Activated naive CD8-positive, alpha-beta T cell treated with anti-CD3 and anti-CD28 coated beads, Interleukin-2, amount 10 ng/mL, durations not matched to agents 7 days and 5 days (primary cell): ENCODE measurements at regions not wholly inside any gene's neighbourhood (a gene's known extent, or its start where the extent isn't known, plus 50 kb on each side); places are given as distances from the start of the nearest gene placed in this dataset.

Experiments used
- ATAC-seq: fragments of 150-1000 bp; cut with Tn5 transposase; one replicate; pipeline ENCODE4 v1.10.0; 2021; ENCODE audit warnings: low read depth, moderate library complexity
- POLR2A ChIA-PET: fragments of 350-600 bp; sonication (Branson Sonifier 250); formaldehyde crosslinking; loops from one replicate; lab custom pipeline; 2021; ENCODE audit warnings: antibody characterized with exemption; lab: Charles Lee
- DNase-seq: peaks from one replicate; pipeline ENCODE4 v3.0.0; 2021
- H3K27ac Mint-ChIP-seq: one replicate; pipeline ENCODE4 v1.8.0; 2022; ENCODE audit warnings: mild to moderate bottlenecking, mixed read lengths
- H3K27me3 Mint-ChIP-seq: one replicate; pipeline ENCODE4 v1.8.0; 2022; ENCODE audit warnings: mild to moderate bottlenecking, moderate library complexity, mixed read lengths
- H3K36me3 Mint-ChIP-seq: one replicate; pipeline ENCODE4 v1.8.0; 2021; ENCODE audit warnings: mild to moderate bottlenecking, mixed read lengths
- H3K4me1 Mint-ChIP-seq: one replicate; pipeline ENCODE4 v1.8.0; 2021; ENCODE audit warnings: mixed read lengths
- H3K4me3 Mint-ChIP-seq: one replicate; pipeline ENCODE4 v1.8.0; 2022; ENCODE audit warnings: mild to moderate bottlenecking, moderate library complexity, mixed read lengths
- H3K9me3 Mint-ChIP-seq: one replicate; pipeline ENCODE4 v1.8.0; 2021; ENCODE audit warnings: mixed read lengths

DNA sequence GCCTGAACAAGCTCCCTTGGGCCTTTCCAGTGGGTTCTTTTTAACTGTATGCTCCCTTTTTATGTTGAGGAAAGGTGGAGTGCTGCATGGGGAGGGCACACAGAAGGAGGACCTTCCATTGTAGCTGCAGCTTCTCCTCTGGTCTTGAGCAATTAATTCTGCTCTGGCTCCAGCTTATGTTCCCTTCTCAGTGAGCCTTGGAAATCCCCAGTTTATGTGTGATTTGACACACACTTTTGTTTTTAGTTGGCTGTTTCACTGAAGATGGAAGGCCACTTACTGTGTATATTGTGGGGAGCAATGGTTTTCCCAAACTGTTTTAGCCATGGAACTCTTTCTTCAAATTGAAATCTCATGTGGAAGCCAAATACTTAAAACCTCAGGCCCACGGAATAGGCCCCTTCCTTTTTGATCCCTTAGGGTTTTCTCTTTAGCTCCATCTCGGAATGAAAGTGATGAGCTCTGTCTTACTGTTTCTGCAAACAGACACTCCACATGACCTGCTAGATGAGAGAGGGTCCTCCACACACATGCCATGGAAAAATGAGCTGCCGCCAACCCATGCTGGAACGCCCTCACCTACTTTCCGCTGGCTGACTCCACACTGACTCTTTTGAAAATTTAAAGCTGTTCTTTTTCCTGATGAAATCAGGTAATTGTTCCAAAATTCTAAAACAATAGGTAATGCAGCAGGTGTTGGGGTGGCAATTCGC lies 280.9 kb upstream of the SIX2 start:
- Mint-ChIP-seq H3K36me3 (no peaks in the 10 kb centered on the region), H3K4me3 (no peak overlapping the region), H3K27me3 (peaks cover 10% of the 10 kb centered on the region), H3K4me1 (no peaks in the 10 kb centered on the region), H3K9me3 (no peaks in the 10 kb centered on the region), H3K27ac (no peak overlapping the region)
- ATAC-seq (no peak), DNase-seq (no peak)
- POLR2A ChIA-PET = no interaction called here

DNA sequence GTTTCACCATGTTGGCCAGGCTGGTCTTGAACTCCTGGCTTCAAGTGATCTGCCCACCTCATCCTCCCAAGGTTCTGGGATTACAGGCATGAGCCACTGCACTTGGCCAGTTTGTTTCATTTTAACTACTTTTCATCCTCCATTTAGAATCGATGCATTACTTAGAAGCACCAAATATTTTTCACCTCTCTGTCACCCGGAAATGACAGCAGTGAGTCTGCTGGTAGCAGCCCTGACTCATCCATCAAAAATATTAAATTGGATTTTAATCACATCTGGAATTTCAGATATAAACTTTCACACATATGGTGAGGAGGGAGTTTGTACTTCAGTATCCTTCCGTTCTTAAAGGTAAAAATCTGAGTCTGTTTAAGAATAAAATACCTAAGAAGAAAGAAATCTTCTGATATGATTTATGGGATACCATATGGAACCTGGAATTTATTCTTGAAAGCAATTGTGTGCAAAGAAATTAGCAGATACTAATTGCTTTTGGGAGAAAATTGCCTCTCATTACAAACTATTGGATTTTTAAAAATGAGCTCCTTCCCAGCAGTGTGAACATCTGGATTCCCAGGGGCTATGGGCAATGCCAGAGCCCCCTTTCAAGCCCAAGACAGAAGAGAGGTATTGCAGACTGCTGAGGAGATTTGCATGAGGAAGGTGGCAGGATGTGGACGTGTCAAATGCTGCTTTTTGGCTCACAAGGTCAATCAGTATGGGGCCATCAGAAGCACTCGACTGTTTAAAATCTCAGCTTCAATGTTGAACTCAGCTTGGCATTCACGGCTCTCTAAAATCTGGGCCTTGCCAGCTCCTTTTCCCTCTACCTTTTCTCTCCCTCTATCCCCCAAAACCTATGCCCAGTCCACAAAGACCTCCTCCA lies 279.5 kb upstream of the SIX2 start:
- no peak for DNase-seq
- no peaks in the 10 kb centered on the region for H3K36me3 Mint-ChIP-seq
- ATAC-seq = no peak
- no peaks in the 10 kb centered on the region for H3K9me3 Mint-ChIP-seq
- peaks cover 11% of the 10 kb centered on the region for H3K27me3 Mint-ChIP-seq
- no peak overlapping the region for H3K4me3 Mint-ChIP-seq
- H3K27ac Mint-ChIP-seq = no peak overlapping the region
- POLR2A ChIA-PET = no interaction called here
- no peaks in the 10 kb centered on the region for H3K4me1 Mint-ChIP-seq

DNA sequence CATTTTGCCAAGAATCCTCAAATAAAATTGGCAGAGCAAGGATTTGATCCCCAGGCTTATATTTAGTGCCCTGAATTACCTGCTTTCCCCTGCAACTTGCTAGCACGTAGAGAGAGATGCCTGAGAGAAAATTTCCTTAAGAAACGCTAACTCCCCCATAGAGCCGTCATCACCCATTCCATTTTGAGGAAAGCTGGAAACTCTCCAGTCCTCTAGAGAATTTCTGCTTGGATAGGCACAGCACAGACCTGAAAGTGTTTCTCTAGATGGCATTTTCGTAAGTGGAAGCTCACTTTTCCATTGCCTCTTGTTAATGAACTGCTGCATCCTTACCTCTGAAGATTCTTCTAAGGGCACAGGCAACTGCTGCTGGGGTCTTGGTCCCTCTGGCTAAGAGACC lies 277.8 kb upstream of the SIX2 start:
- no peaks in the 10 kb centered on the region for H3K36me3 Mint-ChIP-seq
- H3K27me3 Mint-ChIP-seq = peaks cover 11% of the 10 kb centered on the region
- no peak overlapping the region for H3K27ac Mint-ChIP-seq
- ATAC-seq (no peak), DNase-seq (no peak)
- POLR2A ChIA-PET = no interaction called here
- H3K4me1 Mint-ChIP-seq = no peaks in the 10 kb centered on the region
- H3K4me3 Mint-ChIP-seq = no peak overlapping the region
- H3K9me3 Mint-ChIP-seq = no peaks in the 10 kb centered on the region

DNA sequence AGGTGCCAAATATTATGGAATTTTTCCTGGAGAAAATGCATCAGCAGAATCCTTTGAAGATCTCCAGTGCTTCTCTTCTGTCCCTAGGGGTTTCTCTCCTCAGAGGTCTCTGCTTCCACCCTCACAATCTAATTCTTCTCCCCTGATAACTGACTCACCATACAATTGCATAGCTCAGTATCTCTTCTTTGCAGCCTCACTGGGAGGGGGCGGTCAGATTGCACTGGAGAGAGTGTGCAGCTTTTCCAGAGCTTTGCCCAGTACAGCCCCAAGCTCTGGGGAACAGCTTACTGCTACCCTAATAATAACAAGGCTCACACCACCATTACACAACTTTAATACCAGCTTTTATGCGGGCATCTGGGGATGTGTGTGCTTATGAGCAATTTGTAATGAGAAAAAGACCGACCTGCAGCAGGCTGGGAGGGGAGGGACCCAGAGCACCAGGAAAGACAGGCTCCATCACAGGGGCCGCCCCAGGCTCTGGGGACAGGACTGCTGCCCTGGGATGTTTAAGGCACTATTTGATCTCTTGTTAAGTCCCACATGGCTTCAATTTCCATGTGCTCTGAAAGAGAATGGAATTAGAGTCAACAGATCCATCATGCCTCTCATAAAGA lies 276.6 kb upstream of the SIX2 start:
- POLR2A ChIA-PET = no interaction called here
- Mint-ChIP-seq H3K9me3 (no peaks in the 10 kb centered on the region), H3K27ac (no peak overlapping the region), H3K36me3 (no peaks in the 10 kb centered on the region), H3K4me3 (no peak overlapping the region), H3K4me1 (no peaks in the 10 kb centered on the region), H3K27me3 (peaks cover 13% of the 10 kb centered on the region)
- DNase-seq = no peak
- no peak for ATAC-seq

DNA sequence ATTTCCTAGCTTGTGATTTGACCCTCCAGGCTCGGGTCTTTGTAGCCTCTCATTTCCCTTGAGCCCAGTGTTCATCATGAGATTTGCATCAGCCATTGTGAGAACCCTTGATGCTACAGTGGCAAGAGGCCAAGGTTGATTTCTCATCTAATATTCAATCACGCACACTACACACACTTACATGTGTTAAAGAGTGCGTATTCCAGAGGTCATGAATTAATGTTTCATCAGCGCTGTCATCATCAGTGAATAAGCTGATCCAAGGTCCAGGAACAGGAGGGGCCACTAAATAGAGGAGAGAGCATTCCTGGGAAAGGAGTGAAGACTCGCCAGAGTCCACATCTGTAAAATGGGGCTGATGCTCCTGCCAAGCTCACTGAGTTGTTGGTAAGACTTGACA lies 276.1 kb upstream of the SIX2 start:
- DNase-seq = no peak
- H3K36me3 Mint-ChIP-seq = no peaks in the 10 kb centered on the region

DNA sequence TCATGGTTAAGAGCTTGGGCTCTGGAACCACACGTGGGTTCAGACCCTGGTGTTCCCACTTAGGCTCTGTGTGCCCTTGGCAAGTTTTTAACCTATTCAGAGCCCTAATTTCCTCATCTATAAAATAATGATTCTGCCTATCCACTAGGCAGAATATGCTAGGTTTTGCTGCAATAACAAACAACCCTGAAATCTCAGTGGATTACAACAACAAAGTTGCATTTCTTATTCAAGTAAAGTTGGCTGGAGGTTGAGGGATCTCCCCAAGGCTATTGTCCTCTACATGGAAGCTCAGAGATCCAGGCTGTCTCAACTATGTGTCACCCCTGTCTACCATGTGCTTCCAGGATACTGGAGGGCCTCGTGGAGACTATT lies 275.4 kb upstream of the SIX2 start:
- Mint-ChIP-seq H3K36me3 (no peaks in the 10 kb centered on the region), H3K9me3 (no peaks in the 10 kb centered on the region), H3K4me1 (no peaks in the 10 kb centered on the region), H3K27me3 (peaks cover 14% of the 10 kb centered on the region), H3K27ac (no peak overlapping the region), H3K4me3 (no peak overlapping the region)
- POLR2A ChIA-PET = no interaction called here
- DNase-seq (no peak), ATAC-seq (no peak)

More for the DNA sequence above, 276.1 kb upstream of the SIX2 start:
- Mint-ChIP-seq H3K4me1 (no peaks in the 10 kb centered on the region), H3K4me3 (no peak overlapping the region), H3K27me3 (peaks cover 14% of the 10 kb centered on the region), H3K9me3 (no peaks in the 10 kb centered on the region), H3K27ac (no peak overlapping the region)
- POLR2A ChIA-PET = no interaction called here
- ATAC-seq = no peak

DNA sequence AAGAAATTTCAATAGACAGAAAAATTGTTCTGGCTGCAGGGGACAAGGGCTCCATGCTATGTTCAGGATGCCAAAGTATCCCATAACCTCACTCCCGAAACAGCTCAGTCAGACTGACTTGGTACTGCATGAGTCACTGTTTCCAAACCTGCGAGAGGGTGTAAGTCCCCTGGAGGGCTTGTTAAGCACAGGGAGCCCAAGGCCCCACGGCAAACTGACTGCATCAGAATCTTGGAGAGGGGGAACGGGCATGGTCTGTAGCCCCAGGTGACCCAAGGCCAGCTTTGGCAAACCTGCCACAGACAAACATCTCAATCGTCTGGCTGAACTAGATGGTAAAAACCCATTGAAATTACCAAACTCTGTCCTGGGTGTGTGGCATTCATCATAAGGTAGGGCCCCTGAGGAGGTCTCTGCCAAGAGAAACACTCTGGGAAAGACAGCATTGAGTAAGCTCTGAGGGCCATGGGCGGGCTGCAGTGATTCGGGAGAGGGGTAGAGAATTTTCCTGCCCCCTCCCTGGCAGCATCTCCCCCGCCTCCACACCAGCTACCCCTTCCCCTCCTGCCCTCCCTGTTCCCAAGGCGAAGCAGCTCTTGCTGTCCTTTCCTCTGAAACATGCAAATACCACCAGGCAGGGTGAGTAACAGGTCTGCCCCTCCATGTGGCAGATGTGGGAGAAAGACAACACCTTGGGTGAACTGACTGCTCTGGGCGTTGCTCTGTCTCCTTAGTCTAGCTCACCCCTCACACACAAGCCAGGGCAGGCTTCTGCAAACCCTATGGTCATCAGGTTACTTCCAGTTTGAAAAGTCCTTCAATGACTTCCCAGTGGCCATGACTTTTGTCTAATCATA lies 274.7 kb upstream of the SIX2 start:
- Mint-ChIP-seq H3K4me1 (no peaks in the 10 kb centered on the region), H3K36me3 (no peaks in the 10 kb centered on the region), H3K9me3 (no peaks in the 10 kb centered on the region), H3K27ac (no peak overlapping the region), H3K27me3 (peaks cover 10% of the 10 kb centered on the region), H3K4me3 (no peak overlapping the region)
- ATAC-seq (no peak), DNase-seq (no peak)
- POLR2A ChIA-PET = no interaction called here

DNA sequence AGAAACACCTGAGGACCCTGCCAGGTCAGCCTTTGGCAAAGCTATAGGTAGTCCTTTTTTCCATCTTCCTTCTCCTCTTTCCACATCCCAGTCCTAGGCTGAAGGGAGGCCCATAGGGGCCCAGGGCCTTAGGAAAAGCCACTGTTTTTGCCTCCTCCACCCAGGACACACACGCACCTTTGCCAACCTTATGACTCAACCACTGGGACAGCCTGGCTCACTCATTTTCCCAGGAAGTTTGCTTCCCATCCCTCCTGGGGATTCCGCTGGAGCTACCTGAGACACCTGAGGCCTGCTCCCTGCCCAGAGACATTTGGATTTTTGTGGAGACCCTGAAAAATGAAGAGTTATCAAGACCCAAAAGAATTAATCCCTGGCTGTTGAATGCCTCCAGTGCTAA lies 273.4 kb upstream of the SIX2 start:
- peaks cover 14% of the 10 kb centered on the region for H3K27me3 Mint-ChIP-seq
- H3K36me3 Mint-ChIP-seq = no peaks in the 10 kb centered on the region
- POLR2A ChIA-PET = no interaction called here
- no peaks in the 10 kb centered on the region for H3K4me1 Mint-ChIP-seq
- no peak overlapping the region for H3K27ac Mint-ChIP-seq
- H3K4me3 Mint-ChIP-seq = no peak overlapping the region
- ATAC-seq = no peak
- DNase-seq = no peak
- H3K9me3 Mint-ChIP-seq = no peaks in the 10 kb centered on the region

DNA sequence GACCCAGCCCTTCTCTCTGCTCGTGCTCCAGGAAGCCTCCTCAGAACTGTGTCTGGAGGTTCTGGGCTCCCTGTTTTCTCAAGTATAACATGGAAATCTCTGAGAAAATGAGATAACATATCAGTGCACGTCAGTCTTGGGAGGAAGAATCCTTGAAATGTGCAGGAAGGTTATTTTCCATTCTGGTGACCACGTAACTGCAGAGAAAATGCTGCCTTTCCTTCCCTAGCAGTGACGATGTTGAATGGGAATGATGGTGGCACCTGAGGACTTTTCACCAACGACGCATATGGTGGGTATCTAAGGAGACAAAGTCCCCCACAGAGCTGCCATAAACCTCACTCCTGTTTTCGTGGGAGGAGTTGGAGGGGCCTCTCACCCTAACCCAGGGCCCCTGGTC lies 272.1 kb upstream of the SIX2 start:
- Mint-ChIP-seq H3K27me3 (peaks cover 16% of the 10 kb centered on the region), H3K27ac (no peak overlapping the region), H3K4me3 (no peak overlapping the region), H3K4me1 (no peaks in the 10 kb centered on the region), H3K9me3 (no peaks in the 10 kb centered on the region), H3K36me3 (no peaks in the 10 kb centered on the region)
- POLR2A ChIA-PET = no interaction called here
- DNase-seq = no peak
- no peak for ATAC-seq

DNA sequence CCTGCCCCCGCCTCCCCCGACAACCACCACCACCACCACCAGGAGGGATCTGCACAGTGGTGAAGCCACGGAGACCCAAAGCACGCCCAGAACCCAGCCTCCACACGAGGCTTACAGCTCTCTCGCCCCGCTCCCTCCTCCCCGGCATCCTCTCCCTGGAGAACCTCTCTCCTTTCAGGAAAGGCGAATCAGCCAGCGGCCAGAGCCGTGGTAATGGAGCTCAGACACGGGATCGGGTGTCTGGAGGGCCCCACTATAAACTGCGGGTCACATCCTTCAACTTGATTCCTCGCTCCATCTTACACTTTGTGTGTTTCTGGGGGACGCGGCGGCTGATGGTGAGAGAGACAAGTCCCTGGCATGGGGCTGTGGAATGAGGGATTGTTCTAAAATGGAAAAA lies 271.5 kb upstream of the SIX2 start:
- POLR2A ChIA-PET = no interaction called here

DNA sequence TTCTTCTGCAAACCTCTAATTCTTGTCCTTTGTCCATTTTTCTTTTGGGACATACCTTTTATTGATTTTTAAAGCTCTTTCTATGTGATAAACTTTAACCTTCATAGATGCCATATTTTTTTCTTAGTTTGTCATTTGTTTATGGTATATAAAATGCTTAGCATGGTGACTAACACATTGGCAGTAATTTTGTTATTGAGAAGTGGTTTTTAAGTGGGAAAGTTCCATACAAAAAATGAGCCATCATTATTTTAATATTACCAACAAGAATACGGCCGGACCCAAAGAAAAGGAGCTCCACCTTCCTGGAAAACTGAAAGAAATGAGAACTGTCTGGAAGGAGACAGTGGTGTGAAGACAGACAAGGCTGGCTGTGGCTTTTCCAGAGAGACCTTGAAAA lies 270.1 kb upstream of the SIX2 start:
- Mint-ChIP-seq H3K27ac (no peak overlapping the region), H3K27me3 (peaks cover 19% of the 10 kb centered on the region), H3K4me1 (no peaks in the 10 kb centered on the region), H3K4me3 (no peak overlapping the region), H3K36me3 (no peaks in the 10 kb centered on the region), H3K9me3 (no peaks in the 10 kb centered on the region)
- DNase-seq (no peak), ATAC-seq (no peak)
- POLR2A ChIA-PET = no interaction called here

More for the DNA sequence above, 271.5 kb upstream of the SIX2 start:
- ATAC-seq (no peak), DNase-seq (no peak)
- Mint-ChIP-seq H3K9me3 (no peaks in the 10 kb centered on the region), H3K36me3 (no peaks in the 10 kb centered on the region), H3K4me3 (no peak overlapping the region), H3K4me1 (no peaks in the 10 kb centered on the region), H3K27me3 (peaks cover 16% of the 10 kb centered on the region), H3K27ac (no peak overlapping the region)

DNA sequence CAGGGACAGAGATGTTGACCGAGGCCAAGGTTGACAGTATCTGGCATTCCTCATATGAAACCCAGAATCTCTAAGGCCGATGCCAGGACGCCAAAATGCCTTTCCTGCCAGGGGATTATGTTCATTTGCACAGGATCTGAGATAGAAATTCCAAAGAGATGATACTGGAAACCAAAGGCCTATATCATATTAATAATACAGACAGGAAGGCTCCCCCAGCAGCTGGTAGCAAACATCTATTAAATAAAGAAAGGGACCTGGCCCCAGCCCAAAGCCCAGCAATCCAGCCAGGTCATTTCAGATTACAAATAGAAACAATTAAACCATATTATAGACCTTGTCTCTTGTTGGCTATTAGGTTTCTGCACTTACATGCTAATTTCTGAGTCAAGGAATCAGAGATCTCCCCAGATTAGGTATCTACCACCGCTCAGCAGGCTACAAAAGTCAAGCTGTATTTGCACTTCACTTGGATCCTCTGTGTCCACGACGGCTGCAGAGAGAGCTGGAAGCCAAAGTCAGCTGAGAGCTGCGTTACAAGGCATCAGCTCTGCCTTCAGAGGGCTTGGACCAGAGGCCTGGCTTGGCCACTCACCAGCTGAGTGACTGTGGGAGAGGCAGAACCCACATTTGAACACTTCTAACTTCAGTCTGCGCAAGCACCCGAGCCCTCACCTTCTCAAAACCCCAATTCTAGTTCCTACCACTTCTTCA lies 269.3 kb upstream of the SIX2 start:
- Mint-ChIP-seq H3K36me3 (no peaks in the 10 kb centered on the region), H3K4me1 (no peaks in the 10 kb centered on the region), H3K27me3 (peaks cover 20% of the 10 kb centered on the region), H3K27ac (no peak overlapping the region), H3K9me3 (no peaks in the 10 kb centered on the region), H3K4me3 (no peak overlapping the region)
- DNase-seq = no peak
- no peak for ATAC-seq
- POLR2A ChIA-PET = no interaction called here

DNA sequence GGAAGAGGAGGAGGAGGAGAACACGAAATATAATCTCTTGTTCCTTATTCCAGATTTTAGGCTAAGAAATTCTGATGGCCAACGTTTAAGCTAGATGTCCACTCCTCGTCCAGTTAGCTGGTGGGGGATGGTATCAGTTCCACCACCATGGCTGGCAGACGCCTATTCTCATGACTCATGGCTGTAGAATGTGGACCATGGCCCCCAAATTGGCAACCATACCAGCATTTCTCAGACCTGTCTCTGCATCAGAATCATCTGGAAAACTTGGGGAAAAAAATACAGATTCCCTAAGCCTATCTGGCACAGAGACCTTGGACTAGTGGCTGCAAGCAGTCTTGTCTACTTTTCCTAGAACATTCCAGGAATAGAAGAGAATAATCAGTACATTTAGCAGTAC lies 267.7 kb upstream of the SIX2 start:
- Mint-ChIP-seq H3K27me3 (peaks cover 22% of the 10 kb centered on the region), H3K36me3 (no peaks in the 10 kb centered on the region), H3K27ac (no peak overlapping the region), H3K4me1 (peaks cover 7% of the 10 kb centered on the region), H3K4me3 (no peak overlapping the region), H3K9me3 (no peaks in the 10 kb centered on the region)
- ATAC-seq (no peak), DNase-seq (no peak)
- POLR2A ChIA-PET = no interaction called here
